ENCODE measurements at regions not wholly inside any gene's neighbourhood (a gene's known extent, or its start where the extent isn't known, plus 50 kb on each side); places are given as distances from the start of the nearest gene placed in this dataset.
"Not testable (repeated sequence)": the region's sequence is repeated elsewhere in the genome, so short reads cannot be mapped to it uniquely, and the experiment has no call there.

- intact Hi-C loops (cut with micrococcal nuclease), result no loop called here
Observed at GRCh38 chr20:28562510-28562898, 2695.0 kb upstream of the DEFB115 start.

GRCh38 chr20:28562899-28563521 is 2694.5 kb upstream of the DEFB115 start:
- intact Hi-C loops (cut with micrococcal nuclease), result not testable (repeated sequence)

- intact Hi-C loops (cut with micrococcal nuclease), result not testable (repeated sequence)
Observed at GRCh38 chr20:28564024-28564423, 2693.4 kb upstream of the DEFB115 start.

GRCh38 chr20:28564688-28565463 is 2692.6 kb upstream of the DEFB115 start:
- intact Hi-C loops (cut with micrococcal nuclease), result not testable (repeated sequence)

- intact Hi-C loops (cut with micrococcal nuclease), result not testable (repeated sequence)
Observed at GRCh38 chr20:28575991-28576390, 2681.5 kb upstream of the DEFB115 start.

GRCh38 chr20:28591680-28592079 is 2665.8 kb upstream of the DEFB115 start:
- intact Hi-C loops (cut with micrococcal nuclease), result not testable (repeated sequence)

GRCh38 chr20:28593383-28593782 is 2664.1 kb upstream of the DEFB115 start:
- intact Hi-C loops (cut with micrococcal nuclease), result not testable (repeated sequence)

- intact Hi-C loops (cut with micrococcal nuclease), result not testable (repeated sequence)
Observed at GRCh38 chr20:28594476-28594875, 2663.0 kb upstream of the DEFB115 start.

- intact Hi-C loops (cut with micrococcal nuclease), result loop anchor here (5.0 to 10.0 kb wide), 3 partner anchors 703 to 1775 kb away; no protein-coding TSS in a partner anchor
Observed at GRCh38 chr20:28602006-28602402, 2655.5 kb upstream of the DEFB115 start.

GRCh38 chr20:28602403-28603217 is 2654.9 kb upstream of the DEFB115 start:
- intact Hi-C loops (cut with micrococcal nuclease), result loop anchor here (5.0 to 10.0 kb wide), 3 partner anchors 702 to 1775 kb away; no protein-coding TSS in a partner anchor

GRCh38 chr20:28603218-28603577 is 2654.3 kb upstream of the DEFB115 start:
- intact Hi-C loops (cut with micrococcal nuclease), result loop anchor here (5.0 to 10.0 kb wide), 3 partner anchors 702 to 1774 kb away; no protein-coding TSS in a partner anchor

GRCh38 chr20:28616354-28616753 is 2641.1 kb upstream of the DEFB115 start:
- intact Hi-C loops (cut with micrococcal nuclease), result no loop called here

GRCh38 chr20:28619956-28620651 is 2637.4 kb upstream of the DEFB115 start:
- intact Hi-C loops (cut with micrococcal nuclease), result not testable (repeated sequence)

- intact Hi-C loops (cut with micrococcal nuclease), result not testable (repeated sequence)
Observed at GRCh38 chr20:28625112-28625511, 2632.4 kb upstream of the DEFB115 start.

- intact Hi-C loops (cut with micrococcal nuclease), result not testable (repeated sequence)
Observed at GRCh38 chr20:28640831-28641230, 2616.6 kb upstream of the DEFB115 start.

Measured in T-helper 1 cell treated with Interleukin-12 subunit alpha and Interleukin-12 subunit beta and Interleukin-4 antibody, amounts not matched to agents 30 ng/mL and 1 ng/mL, for 36 hours (primary cell).